Effector CD8-positive, alpha-beta T cell (primary cell): ENCODE measurements at regions not wholly inside any gene's neighbourhood (a gene's known extent, or its start where the extent isn't known, plus 50 kb on each side); places are given as distances from the start of the nearest gene placed in this dataset.

Experiments used
- DNase-seq: peaks from one replicate; lab custom pipeline; 2025; lab: John Stamatoyannopoulos, UW

DNA sequence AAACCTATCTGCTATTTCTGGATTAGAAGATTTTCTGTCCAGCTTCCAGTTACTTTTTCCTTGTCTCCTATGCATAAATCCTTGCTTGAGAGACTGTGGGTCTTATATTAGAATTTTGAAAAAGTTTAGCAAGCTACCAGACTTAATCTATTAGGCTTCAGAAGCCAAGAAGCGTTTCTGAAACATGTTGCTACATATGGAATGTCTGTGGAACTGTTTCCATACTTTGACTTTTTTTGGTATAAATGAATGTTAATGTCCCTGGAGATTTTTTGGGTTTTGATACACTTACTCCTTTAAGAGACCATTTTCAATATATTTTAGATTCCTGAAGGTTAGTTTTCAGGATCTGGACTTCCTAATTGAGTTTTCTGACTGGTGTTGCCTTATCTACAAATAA is 191.4 kb upstream of the SGCD start:
- no peak for DNase-seq

GRCh38 chr5:156137071-156137869 is 189.7 kb upstream of the SGCD start:
- no peak for DNase-seq

- no peak for DNase-seq
Observed at GRCh38 chr5:156142867-156143266, 184.1 kb upstream of the SGCD start.

DNA sequence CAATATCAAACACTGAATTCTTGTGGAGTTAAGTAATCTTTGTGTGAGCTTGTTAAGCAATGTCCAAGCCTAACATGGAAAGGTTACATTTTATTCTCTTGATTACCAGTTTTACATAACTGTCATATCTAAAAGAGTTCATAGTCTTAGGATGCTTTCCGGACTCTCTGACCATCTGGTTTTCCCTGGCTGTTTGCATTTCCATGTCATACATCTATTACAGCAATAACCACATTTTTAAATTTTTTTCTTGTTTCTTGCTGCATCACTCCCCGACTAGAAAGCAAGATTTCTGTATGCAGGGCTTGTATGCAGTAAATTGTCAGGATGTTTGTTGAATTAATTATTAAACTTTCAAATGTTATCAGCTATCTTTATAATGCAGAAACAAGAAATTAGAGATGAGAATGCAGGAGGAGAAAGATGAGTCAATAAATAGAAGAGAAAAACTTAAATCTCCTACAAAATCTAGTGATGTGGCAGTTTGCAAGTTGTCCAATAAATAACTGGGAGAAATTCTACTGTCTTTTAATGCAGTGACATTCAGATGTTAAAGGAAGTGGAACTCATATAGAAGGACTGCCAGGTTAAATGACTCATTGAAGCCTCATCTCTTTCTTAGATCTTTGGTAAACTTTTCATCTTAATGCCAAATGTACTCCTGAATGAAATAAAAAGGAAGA is 179.6 kb upstream of the SGCD start:
- no peak for DNase-seq

GRCh38 chr5:156147944-156148285 is 179.0 kb upstream of the SGCD start:
- DNase-seq, result no peak

- no peak for DNase-seq
Observed at GRCh38 chr5:156148301-156148700, 178.7 kb upstream of the SGCD start.

DNA sequence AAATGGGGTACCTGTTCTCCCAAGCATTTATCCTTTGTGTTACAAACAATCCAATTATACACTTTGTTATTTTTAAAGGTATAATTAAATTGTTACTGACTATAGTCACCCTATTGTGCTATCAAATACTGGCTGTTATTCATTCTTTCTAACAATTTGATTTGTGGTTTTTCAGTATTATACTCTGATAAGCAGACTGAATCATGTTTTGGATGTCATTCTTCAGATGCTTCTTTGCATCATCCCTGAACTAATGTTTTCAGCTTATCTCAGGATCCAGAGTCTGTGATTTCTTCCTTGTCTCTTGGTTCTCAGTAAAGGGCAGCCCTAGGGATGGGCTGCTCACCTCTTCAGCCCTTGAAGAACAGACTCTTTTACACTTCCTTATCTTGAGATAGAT is 177.8 kb upstream of the SGCD start:
- no peak for DNase-seq

DNA sequence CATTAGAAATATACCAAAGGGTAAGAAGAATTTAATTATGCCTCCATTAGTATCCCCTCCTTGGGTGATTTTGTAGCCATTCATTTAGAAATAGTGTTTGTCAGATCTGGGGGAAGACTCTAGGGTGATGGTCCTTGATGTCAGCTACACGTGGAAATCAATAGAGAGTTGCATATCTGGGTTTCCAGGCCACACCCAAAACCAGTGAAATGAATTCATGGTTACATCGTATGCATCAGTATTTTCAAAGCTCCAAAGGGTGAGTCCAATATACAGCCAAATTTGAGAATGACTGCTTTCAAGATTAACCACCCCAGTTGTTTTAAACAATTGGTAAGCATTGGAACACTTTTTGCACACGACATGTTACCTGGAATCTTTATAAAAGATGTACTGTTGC is 173.4 kb upstream of the SGCD start:
- no peak for DNase-seq

DNA sequence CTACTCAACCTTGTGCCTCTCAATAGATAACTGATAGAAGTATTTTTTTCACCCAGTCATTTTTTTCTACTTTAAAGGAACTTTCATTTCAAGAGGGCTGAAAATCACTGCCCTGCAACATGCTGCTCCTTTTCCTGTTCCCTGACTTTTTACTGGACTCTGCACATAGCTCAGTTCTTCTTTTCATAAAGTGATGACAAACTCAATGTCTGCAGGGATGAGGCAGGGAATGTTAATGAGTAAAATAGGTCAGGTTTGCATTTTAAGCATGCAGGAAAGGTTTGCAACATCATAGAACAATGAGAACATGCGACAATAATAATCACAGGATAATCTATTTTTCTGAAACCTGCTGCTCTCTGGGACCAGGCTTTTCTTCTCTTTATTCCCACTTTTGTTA is 172.2 kb upstream of the SGCD start:
- no peak for DNase-seq

DNA sequence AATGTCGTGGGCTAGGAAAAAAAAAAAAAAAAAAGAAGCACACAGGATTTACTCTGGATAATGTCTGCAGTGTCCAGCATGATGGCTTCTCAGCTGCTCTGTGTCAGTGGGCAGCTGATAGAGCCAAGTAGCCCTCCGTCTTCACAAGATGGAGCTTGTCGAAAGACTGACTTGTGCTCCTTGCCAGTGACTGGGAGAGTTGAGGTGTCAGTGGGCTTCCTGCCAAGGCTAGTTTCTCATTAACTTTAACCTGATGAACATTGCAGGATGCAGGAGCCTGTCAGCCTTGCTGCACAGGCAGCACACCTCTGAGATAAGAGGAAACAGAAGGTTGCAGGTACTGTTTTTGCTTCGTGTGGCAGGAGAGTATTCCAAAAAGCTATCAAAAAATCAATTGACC is 171.4 kb upstream of the SGCD start:
- no peak for DNase-seq

- DNase-seq, result no peak
Observed at GRCh38 chr5:156164306-156164705, 162.7 kb upstream of the SGCD start.

DNA sequence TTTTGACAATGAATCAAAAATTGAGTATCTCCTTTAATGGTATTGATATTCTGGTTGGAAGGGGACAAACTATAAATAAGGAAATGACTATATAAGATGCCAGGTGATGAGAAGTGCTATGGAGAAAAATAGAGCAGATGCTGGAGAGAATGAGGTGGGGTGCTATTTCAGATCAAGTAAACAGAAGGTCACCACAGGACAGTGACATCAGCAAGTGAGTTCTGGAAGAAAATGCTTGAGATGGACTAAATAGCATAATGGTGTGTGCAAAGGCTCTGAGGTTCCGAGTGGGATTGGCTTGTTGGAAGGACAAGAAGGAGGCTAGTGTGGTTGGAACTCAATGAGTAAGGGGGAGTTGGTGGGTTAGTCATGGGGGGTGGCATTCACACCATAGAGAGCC is 157.5 kb upstream of the SGCD start:
- DNase-seq, result no peak

- no peak for DNase-seq
Observed at GRCh38 chr5:156170351-156170961, 156.5 kb upstream of the SGCD start.

DNA sequence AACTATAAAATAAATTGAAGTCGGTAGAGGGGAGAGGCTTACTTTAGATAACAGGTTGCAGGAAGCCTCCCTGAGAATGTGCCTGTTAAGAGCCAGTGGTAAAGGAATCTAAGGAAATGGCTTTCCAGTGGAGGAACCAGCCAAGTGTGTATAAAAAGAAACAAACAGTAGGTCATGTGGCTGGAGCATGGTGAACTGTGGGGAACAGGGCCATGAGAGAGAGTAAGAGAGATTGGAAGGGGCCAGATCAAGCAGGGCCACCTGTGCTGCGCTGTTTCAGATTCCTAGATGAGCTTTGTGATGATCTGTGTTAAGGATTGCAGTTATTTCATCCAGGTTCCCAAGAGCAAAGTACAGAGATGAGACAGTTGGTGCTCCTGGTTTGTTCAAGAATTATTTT is 152.7 kb upstream of the SGCD start:
- DNase-seq, result no peak

- no peak for DNase-seq
Observed at GRCh38 chr5:156178117-156178516, 148.8 kb upstream of the SGCD start.

DNA sequence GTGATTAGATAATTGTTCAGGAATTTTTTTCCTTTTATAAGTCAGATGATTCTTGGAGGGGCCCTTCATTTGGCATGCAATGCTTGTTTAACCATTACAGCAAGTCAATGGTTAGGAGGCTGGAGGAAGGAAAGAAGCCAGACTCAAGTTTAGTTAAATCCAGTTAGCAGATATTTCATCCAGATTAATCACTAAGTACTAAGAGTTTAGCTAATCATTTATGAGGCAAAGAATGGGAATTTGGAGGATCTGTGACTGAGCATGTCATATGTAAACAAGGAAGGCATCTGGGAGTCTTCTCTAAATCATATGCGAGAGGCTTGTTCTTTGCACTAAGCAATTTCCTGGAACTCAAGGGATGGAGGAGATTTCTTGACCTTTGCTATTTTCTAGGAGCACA is 145.3 kb upstream of the SGCD start:
- DNase-seq, result no peak

DNA sequence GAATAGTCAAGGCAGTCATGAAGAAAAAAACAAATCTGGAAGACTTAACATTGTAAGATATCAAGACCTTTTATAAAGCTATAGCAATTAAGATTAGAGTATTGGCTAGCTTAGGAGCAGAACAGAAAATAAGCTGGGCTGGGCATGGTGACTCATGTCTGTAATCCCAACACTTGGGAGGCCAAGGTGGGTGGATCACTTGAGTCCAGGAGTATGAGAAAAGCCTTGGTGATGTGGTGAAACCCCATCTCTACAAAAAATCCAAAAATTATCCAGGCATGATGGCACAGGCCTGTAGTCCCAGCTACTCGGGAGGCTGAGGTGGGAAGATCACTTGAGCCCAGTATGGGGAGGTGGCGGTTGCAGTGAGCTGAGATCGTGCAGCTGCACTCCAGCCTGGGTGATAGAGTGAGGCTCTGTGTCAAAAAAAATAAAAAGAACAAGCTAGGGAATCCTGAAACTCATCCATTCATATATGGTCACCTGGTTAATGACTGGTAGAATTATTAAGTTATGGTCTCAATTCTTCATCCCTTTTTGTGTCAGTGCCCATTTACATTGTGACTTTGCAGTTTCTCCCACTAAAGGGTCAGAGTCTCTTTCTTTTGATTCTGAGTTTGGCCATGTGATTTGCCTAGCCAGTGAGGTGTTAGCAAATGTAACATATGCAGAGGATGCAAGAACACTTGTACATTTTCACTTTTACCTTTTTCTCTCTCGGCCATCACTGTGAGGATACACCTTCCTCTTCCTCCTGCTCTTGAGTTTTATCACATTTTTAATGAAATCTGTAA is 144.6 kb upstream of the SGCD start:
- DNase-seq, result no peak

DNA sequence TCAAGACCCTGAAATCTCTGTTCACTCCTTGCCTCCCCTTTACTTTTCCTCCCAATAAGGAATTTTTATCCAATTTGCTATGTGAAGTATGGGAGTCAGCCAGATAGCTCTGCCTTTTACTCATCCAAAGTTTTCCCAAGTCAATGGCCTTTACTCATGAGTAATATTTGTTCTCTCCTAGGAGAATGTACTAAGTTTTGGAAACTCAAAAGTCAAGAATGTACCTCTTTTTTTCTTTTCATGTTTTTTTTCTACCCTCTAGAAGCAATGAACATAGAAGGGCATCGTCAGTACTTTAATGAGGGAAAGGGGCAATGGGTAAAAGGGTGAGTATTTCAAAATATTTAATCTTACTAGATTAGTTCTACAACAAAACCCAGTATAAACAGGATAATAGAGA is 140.2 kb upstream of the SGCD start:
- DNase-seq, result no peak

GRCh38 chr5:156188016-156188415 is 138.9 kb upstream of the SGCD start:
- no peak for DNase-seq

DNA sequence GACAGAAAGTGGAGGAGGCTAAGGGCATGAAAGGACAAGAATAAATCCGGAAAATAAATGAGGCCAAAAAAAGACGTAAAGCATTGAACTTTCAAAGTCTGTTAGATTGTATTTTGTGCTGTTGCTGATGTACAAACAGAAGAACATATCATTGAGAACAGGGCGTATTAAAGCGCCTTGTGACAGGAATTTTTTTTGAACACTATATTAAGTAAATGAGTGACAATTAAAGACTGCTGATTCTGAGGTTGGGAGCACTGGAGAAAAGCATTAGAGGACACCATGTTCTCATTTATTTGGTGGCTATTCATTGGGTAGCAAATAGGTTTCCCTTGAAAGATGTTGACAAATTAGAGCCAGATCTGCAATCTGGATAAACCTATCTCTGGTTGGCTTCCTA is 137.3 kb upstream of the SGCD start:
- no peak for DNase-seq

DNA sequence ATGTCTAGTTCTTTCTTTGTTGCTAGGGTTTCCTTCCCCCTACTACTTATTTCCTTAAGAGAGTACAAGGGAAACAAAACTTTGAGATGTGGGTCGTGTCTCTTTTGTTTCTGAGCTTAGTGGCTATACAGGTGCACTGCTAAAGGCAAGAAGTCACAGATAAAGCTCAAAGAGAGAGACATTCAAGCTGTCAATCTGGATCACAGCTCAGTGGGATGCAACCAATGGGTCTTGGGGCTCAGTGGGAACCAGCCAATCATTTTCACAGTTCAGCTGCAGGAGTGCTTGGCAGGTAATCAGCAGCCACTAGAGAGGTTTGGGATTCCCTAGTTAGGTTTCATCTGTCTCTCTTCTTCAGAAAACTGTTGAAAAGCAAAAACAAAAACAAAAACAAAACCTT is 135.4 kb upstream of the SGCD start:
- DNase-seq, result no peak

GRCh38 chr5:156197042-156197635 is 129.8 kb upstream of the SGCD start:
- DNase-seq, result no peak
